ENCODE measurements at regions not wholly inside any gene's neighbourhood (a gene's known extent, or its start where the extent isn't known, plus 50 kb on each side); places are given as distances from the start of the nearest gene placed in this dataset.

- no peak overlapping the region for H3K27ac ChIP-seq
- DNase-seq (ENCODE audit: low spot score): no peak
These were observed 50.4 kb upstream of the KDR start for GRCh38 chr4:55175779-55176231.

GRCh38 chr4:55176497-55176896 lies 51.1 kb upstream of the KDR start:
- no peak overlapping the region for H3K4me3 ChIP-seq
- no peak for TF ChIP-seq CTCF (IDR thresholded peaks at IDR 0.05)
- H3K27ac ChIP-seq: no peak overlapping the region
- no peak for DNase-seq (ENCODE audit: low spot score)

More at GRCh38 chr4:55175779-55176231, 50.4 kb upstream of the KDR start:
- no peak overlapping the region for H3K4me3 ChIP-seq
- TF ChIP-seq CTCF (IDR thresholded peaks at IDR 0.05): no peak

- no peak overlapping the region for H3K27ac ChIP-seq
- DNase-seq (ENCODE audit: low spot score): no peak
- no peak overlapping the region for H3K4me3 ChIP-seq
- TF ChIP-seq CTCF (IDR thresholded peaks at IDR 0.05): no peak
These were observed 52.1 kb upstream of the KDR start for GRCh38 chr4:55177461-55177860.

GRCh38 chr4:55178226-55179005 lies 53.0 kb upstream of the KDR start:
- no peak for TF ChIP-seq CTCF (IDR thresholded peaks at IDR 0.05)
- DNase-seq (ENCODE audit: low spot score): no peak
- Histone ChIP-seq H3K4me3 (no peak overlapping the region), H3K27ac (peak overlapping the region in 1 of 2 donors; percentile 1)

GRCh38 chr4:55181010-55182005 lies 55.9 kb upstream of the KDR start:
- no peak for TF ChIP-seq CTCF (IDR thresholded peaks at IDR 0.05)
- Histone ChIP-seq H3K27ac (no peak overlapping the region), H3K4me3 (no peak overlapping the region)
- no peak for DNase-seq (ENCODE audit: low spot score)

GRCh38 chr4:55183926-55184599 lies 58.7 kb upstream of the KDR start:
- H3K27ac ChIP-seq: no peak overlapping the region

More at GRCh38 chr4:55183926-55184599, 58.7 kb upstream of the KDR start:
- no peak overlapping the region for H3K4me3 ChIP-seq
- DNase-seq (ENCODE audit: low spot score): no peak
- no peak for TF ChIP-seq CTCF (IDR thresholded peaks at IDR 0.05)

Data from coronary artery (tissue), 2 donors.